Stimulated activated CD4-positive, alpha-beta T cell treated with anti-CD3 and anti-CD28 coated beads, Interleukin-2, amount 100 ng/mL, for 4 hours (primary cell): ENCODE measurements at regions not wholly inside any gene's neighbourhood (a gene's known extent, or its start where the extent isn't known, plus 50 kb on each side); places are given as distances from the start of the nearest gene placed in this dataset.
"Not testable (repeated sequence)": the region's sequence is repeated elsewhere in the genome, so short reads cannot be mapped to it uniquely, and the experiment has no call there.

ENCODE experiments used
- DNase-seq: peaks from one replicate; pipeline ENCODE4 v3.0.0-alpha.2; 2020; ENCODE audit warnings: low read depth

DNA sequence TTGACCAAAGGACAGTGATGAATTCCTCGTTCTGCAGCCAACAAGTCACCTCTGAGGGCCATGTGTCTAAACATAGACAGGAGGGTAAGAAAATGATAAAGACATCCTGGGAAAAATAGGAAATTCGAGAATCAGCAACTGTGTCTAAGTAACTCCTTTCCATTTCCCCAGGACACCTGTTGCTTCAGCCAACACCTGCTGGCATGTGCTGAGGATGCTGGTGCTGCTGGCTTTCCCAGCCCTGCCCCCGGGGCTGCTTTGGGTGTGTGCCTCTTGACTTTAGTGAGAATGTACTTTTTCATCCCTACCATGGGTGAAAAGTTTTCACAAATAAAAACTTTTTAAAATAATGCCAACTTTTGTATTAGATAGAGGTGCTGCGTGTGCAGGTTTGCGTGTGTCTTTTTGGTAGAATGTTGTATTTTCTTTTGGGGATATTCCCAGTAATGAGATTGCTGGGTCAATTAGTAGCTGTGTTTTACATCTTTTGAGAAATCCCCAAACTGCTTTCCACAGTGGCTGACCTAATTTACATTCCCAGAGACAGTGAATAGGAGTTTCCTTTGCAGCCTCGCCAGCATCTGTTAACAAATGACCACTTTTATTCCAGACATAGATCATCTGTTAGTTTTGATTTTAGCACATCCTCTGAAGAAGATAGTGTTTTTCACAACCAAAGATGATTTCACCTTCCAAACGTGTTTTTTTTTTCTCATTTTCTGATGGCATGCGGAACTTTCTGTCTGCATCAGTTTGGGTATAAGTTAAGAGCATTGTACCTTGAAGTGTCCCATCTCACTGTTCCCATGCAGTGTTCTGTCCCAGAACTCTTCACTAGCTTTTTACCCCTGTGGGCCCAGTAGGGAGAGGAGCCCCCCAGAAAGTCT, 104.2 kb upstream of the ACBD5 start:
- no peak for DNase-seq

DNA sequence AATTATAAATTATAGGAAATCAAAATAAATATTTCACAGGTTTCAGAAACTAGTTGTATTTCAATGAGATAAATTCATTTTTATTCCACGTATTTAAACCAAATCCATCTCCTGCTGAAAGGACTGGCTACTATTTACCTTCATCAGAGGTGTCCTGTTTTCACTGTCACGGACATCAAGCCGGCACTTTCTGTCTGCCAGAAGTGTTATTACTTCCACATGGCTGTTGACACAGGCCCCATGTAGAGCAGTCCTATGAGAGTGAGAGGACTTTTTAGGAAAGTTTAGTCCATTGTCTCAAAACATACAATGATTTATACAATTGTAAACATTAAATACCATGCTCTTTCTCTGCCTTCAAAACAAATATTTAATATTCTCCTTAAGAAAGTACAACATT, 100.4 kb upstream of the ACBD5 start:
- no peak for DNase-seq

GRCh38 chr10:27335246-27335645, 94.6 kb upstream of the ACBD5 start:
- not testable (repeated sequence) for DNase-seq

DNA sequence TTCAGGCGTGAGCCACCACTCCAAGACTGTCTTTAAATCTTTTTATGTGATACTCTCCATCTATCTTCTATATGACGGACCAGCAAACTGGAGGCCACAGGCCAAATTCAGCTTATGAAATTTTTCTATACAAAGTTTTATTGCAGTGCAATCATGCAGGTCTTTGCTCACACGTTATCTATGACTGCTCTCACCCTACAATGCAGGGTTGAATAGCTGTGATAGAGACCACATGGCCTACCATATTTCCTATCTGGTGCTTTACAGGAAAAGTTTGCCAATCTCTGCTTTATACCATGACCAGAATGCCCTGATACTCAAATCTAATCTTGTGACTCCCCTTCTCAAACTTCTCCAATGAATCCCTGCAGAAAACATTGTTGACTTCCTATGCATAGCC, 89.5 kb upstream of the ACBD5 start:
- DNase-seq = no peak

DNA sequence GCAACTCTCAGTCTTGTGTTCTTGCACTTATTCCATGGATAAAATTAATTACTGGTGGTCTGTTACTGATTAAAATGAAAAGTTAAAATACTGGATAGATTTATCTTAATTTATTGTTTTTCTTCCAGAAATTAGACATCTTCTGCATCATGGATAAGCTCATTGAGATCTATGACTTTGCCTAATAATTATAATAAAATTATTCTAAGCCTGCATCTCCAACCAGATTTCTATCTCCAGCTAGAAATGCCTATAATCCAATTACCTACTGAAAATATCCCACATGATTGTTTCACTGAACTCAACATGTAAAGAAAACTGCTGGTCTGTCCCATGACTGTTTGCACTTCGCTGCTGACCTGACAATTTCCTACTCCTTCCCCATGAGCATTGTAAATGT, 88.3 kb upstream of the ACBD5 start:
- no peak for DNase-seq

GRCh38 chr10:27326748-27327147, 86.2 kb upstream of the ACBD5 start:
- not testable (repeated sequence) for DNase-seq

DNA sequence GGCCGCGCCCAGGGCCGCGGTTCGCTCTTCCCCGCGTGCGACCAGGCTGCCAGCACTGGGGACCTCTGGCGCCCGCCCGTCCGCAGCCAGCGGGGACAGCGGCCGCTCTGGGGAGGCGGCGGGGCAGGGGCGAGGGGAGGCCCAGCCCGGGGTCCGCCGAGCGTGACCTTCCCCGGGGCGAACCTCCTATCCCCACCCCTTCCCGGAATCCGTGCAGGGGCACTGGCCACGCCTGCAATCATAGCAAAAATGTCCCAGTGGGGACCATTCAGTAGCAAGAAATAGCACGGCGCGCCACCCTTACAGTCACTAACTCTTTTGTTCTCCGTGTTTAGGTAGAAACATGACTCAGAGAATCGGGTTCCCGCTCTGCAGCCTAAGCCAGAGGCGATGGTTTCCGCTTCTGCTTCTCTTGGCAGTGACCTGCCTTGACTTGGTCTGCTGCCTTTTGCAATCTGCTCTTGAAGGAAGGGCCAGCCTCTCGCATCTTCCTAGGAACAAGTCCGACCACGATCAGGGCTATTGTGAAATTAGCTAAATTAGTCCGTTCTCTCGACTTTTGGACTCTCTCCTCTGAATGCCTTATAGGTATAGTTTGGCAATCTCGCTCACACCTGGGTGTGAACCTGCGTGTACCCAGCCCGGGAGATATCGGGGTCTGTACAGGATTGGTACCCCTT, 79.3 kb upstream of the ACBD5 start:
- peak; percentile 1 for DNase-seq

GRCh38 chr10:27319139-27319538, 78.5 kb upstream of the ACBD5 start:
- DNase-seq = not testable (repeated sequence)

DNA sequence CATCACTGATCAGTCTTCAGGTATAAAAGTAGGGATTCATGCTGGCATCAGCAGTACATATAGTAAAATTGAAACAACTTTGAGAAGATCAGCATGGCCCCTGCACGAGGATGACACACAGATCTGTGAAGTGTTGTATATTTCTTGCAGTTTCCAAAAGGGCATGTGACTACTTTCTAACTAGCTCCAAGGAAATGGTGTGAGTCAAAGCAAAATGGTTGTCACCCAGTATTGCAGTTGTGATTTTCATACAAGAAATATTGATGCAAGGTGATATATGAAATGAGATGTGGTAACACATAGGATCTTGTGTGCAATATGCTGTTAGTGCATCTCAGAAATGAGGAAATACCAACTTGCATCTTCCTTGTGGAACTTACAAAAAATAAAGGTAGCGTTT, 74.5 kb upstream of the ACBD5 start:
- DNase-seq = not testable (repeated sequence)

DNA sequence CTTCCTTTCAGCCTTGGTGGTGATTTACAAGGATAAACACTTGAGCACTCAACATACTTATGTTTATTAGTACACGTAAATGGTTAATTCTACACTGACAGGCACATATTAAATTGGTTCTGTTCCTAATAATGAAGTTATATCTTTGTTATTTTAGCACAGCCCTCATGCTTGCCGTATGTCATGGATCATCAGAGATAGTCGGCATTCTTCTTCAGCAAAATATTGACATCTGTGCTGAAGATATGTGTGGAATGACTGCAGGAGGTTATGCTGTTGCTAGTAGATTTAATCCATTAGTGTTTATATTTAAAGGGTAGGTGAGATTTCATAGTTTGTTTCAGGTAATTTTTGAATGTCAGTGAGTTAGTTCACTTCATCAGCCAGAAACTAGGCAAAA, 73.0 kb upstream of the ACBD5 start:
- not testable (repeated sequence) for DNase-seq

DNA sequence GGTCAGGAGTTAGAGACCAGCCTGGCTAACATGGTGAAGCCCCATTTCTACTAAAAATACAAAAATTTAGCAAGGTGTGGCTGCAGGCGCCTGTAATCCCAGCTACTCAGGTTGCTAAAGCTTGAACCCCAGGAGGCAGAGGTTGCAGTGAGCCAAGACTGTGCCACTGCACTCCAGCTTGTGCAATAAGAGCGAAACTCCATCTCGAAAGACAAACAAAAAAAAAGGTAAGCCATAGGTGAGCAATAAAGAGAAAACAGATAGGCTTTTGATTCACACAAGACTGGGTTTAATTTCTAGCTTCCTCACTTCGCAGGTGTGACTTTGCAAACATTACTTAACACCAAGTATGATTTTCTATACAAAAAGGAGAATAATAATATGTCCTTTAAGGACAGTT, 72.3 kb upstream of the ACBD5 start:
- DNase-seq = no peak

DNA sequence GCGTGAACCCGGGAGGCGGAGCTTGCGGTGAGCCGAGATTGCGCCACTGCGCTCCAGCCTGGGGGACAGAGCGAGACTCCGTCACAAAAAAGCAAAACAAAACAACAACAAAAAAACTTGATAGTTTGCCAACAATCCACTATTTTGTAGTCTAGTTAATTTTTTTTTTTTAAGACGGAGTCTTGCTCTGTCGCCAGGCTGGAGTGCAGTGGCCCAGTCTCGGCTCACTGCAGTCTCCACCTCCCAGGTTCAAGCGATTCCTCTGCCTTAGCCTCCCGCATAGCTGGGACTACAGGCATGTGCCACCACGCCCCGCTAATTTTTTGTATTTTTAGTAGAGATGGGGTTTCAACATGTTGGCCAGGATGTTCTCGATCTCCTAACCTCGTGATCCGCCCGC, 71.2 kb upstream of the ACBD5 start:
- not testable (repeated sequence) for DNase-seq

GRCh38 chr10:27298522-27298850, 57.9 kb upstream of the ACBD5 start:
- DNase-seq = not testable (repeated sequence)

DNA sequence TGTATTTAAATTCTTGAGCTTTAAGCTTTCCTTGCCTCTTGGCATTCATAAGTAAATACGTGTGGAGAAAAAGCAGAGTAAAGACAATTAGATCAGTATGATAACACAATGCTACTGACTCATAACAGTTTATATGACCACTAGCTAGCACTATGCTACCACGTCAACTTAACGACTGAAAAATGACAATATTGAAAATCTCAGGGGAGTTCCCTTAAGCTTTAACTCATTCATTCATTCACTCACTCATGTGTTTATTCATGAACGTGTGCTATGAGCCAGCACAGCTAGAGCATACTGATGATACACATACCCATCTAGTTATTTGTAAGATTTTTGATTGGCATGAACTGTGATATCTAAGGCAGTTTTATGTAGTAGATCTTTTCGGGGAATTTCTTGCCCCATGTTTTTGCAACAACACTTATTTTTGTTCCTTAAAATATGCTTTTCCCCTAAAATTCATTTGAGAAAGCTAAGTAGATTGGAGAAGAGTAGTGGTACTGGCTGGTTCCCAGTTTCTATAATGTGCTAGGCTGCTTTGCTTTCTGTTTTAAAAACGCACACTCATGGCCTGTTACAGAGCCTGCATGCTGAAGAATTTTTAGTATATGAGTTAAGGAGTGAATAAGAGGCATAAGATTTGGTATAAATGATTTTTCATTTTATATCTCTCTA, 57.4 kb upstream of the ACBD5 start:
- no peak for DNase-seq

DNA sequence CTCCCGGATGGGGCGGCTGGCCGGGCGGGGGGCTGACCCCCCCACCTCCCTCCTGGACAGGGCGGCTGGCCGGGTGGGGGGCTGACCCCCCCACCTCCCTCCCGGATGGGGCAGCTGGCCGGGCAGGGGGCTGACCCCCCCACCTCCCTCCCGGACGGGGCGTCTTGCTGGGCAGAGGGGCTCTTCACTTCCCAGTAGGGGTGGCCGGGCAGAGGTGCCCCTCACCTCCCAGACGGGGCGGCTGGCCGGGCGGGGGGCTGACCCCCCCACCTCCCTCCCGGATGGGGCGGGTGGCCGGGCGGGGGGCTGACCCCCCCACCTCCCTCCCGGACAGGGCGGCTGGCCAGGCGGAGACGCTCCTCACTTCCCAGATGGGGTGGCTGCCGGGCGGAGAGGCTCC, 55.7 kb upstream of the ACBD5 start:
- DNase-seq = not testable (repeated sequence)

GRCh38 chr10:27291253-27291895, 50.8 kb upstream of the ACBD5 start:
- DNase-seq = not testable (repeated sequence)
